Limb (tissue), 2 donors: ENCODE measurements at regions not wholly inside any gene's neighbourhood (a gene's known extent, or its start where the extent isn't known, plus 50 kb on each side); places are given as distances from the start of the nearest gene placed in this dataset.
"Not testable (repeated sequence)": the region's sequence is repeated elsewhere in the genome, so short reads cannot be mapped to it uniquely, and the experiment has no call there.

Source experiments
- DNase-seq, 2 donors: peaks; one replicate each; pipeline ENCODE4 v3.0.0-alpha.2; 2016; ENCODE audit errors: extremely low spot score in 2 of 2

- DNase-seq, result no peak
These were observed 56.5 kb upstream of the ORC5 start for GRCh38 chr7:104264285-104264684.

- DNase-seq, result peak in 1 of 2 donors; percentile 9
These were observed 60.0 kb upstream of the ORC5 start for GRCh38 chr7:104267701-104268368.

DNA sequence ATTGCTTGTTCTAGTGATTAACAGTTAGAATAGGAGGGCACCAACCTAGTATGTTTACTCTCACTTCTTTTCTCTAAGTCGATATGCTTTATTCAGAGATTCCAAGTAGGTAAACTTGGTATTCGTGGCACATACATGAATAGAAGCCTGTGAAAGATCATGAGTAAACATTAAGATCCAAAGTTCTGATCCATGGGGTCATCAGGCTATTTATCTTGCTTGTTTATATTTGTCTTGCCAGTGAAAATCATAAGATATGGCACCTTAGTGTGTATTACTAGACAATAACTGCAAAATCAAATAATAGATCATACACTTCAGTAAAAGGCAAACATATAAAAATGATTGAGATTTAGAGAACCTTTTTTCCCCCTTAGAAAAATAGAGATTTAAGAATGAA, 56.5 kb upstream of the LHFPL3 start:
- DNase-seq, result no peak

DNA sequence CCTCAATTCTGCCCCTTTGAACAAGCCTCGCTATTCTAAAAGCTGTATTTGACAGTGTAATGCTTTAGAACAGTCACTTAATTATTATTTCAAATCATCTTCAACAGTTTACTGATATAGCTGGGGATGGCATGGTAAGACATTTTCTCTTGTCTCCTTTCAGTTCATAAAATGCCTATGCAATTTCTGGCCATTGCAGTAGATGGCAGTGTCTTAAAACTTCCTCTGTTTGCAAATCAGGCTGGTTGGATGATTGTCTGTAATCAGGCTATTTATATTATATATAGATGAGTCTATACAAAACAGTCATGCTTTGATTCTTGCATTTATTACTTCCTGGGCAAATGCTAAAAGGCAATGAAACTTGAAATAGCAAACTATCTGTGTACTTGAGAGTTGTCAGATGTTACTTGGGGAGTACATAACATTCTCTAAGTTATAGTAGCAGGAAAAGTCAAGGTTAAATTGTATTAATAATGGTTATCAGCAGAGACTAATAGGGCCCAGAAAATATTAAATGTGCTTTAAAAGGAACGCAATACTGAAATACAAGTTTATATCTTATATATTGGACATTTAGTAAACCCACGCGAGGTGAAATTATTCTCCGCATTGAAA, 55.5 kb upstream of the LHFPL3 start:
- peak in 1 of 2 donors; percentile 4 for DNase-seq

DNA sequence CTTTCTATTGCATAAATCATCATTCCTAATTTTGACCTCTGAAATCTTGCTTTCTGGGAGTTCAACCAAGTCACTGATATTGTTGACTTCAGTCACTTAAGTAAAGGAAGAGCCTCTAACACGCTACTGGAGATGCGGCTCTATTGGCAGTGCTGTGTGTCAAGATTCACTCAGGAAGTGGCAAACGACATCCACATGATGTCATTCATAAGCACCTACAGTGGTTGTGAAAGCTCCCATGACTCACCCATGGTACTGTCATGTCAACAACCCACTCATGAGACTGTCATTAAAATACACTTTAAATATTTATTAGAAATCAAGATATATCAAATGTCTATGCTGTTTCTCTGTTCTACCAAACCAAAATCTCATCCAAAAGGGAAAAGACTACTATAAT, 52.5 kb upstream of the LHFPL3 start:
- DNase-seq, result no peak

DNA sequence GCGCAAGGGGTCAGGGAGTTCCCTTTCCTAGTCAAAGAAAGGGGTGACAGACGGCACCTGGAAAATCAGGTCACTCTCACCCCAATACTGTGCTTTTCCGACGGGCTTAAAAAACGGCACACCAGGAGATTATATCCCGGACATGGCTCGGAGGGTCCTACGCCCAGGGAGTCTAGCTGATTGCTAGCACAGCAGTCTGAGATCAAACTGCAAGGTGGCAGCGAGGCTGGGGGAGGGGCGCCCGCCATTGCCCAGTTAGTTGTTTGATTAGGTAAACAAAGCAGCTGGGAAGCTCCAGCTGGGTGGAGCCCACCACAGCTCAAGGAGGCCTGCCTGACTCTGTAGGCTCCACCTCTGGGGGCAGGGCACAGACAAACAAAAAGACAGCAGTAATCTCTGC, 51.7 kb upstream of the LHFPL3 start:
- DNase-seq, result not testable (repeated sequence)
